ENCODE measurements at regions not wholly inside any gene's neighbourhood (a gene's known extent, or its start where the extent isn't known, plus 50 kb on each side); places are given as distances from the start of the nearest gene placed in this dataset.

DNA sequence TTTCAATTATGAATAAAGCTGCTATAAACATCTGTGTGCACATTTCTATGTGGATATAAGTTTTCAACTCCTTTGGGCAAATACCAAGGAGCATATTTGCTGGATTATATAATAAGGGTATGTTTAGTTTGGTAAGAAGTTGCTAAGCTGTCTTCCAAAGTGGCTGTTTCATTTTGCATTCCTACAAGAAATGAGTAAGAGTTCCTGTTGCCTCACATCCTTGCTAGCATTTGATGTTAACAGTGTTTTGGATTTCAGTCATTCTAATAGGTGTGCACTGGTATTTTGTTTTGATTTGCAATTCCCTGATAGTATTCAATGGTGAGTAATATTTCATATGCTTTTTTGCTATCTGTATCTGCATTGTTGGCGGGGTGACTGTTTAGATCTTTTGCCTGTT lies 120.7 kb upstream of the MDFIC2 start:
- TF ChIP-seq MYC (IDR thresholded peaks at IDR 0.05; ENCODE audit: low read depth, low read length): no peak
- TF ChIP-seq, protein P1, sequence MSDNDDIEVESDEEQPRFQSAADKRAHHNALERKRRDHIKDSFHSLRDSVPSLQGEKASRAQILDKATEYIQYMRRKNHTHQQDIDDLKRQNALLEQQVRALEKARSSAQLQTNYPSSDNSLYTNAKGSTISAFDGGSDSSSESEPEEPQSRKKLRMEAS (IDR thresholded peaks at IDR 0.05; ENCODE audit: low read depth, low read length): no peak
- TF ChIP-seq POLR2A (IDR thresholded peaks at IDR 0.05; ENCODE audit: extremely low read depth, insufficient read length): no peak
- TF ChIP-seq, protein P2, sequence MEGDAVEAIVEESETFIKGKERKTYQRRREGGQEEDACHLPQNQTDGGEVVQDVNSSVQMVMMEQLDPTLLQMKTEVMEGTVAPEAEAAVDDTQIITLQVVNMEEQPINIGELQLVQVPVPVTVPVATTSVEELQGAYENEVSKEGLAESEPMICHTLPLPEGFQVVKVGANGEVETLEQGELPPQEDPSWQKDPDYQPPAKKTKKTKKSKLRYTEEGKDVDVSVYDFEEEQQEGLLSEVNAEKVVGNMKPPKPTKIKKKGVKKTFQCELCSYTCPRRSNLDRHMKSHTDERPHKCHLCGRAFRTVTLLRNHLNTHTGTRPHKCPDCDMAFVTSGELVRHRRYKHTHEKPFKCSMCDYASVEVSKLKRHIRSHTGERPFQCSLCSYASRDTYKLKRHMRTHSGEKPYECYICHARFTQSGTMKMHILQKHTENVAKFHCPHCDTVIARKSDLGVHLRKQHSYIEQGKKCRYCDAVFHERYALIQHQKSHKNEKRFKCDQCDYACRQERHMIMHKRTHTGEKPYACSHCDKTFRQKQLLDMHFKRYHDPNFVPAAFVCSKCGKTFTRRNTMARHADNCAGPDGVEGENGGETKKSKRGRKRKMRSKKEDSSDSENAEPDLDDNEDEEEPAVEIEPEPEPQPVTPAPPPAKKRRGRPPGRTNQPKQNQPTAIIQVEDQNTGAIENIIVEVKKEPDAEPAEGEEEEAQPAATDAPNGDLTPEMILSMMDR (IDR thresholded peaks at IDR 0.05; ENCODE audit: low read depth, low read length): no peak
- no peak for DNase-seq (ENCODE audit: low read depth)
- H3K4me3 ChIP-seq (ENCODE audit: low read depth, low read length): no peak overlapping the region

DNA sequence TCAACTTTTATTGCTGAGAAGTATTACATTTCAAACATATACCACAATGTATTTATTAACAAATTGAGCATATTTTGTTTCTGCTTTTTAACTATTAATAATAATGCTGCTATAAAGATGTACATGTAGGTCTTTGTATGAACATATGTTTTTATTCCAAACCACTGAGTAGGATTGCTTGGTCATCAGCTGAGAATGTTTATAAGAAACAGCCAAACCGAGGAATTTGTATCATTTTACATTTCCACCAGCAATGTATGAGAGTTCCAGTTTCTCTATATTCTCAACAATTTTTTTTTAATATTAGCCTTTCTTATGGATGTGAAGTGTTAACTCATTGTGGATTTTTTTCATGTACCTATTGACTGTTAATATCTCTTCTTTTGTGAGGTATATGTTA lies 119.5 kb upstream of the MDFIC2 start:
- no peak overlapping the region for H3K4me3 ChIP-seq (ENCODE audit: low read depth, low read length)
- TF ChIP-seq, protein P1 (IDR thresholded peaks at IDR 0.05; ENCODE audit: low read depth, low read length): no peak
- TF ChIP-seq POLR2A (IDR thresholded peaks at IDR 0.05; ENCODE audit: extremely low read depth, insufficient read length) (no peak), MYC (IDR thresholded peaks at IDR 0.05; ENCODE audit: low read depth, low read length) (no peak)
- TF ChIP-seq, protein P2 (IDR thresholded peaks at IDR 0.05; ENCODE audit: low read depth, low read length): no peak
- DNase-seq (ENCODE audit: low read depth): no peak

DNA sequence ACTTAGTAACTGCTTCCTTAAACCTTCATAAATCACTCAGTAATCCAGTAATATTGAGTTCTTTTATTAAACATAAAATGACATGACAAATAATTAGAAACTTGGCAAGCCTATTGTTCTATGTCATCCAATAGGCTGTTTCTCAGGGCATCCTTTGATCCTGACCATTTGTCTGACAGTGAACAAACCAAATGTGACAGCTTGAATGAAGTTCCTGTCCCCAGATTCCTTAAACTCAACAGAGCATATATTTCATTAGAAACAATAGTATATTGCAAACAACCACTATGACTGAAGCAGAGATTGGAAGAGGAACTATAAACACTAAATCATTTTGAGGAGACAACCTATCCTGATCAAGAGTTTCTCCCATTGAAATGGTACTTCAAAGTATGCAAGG lies 113.6 kb upstream of the MDFIC2 start:
- H3K4me3 ChIP-seq (ENCODE audit: low read depth, low read length): no peak overlapping the region
- TF ChIP-seq, protein P1 (IDR thresholded peaks at IDR 0.05; ENCODE audit: low read depth, low read length): no peak
- no peak for TF ChIP-seq MYC (IDR thresholded peaks at IDR 0.05; ENCODE audit: low read depth, low read length)
- no peak for TF ChIP-seq POLR2A (IDR thresholded peaks at IDR 0.05; ENCODE audit: extremely low read depth, insufficient read length)
- TF ChIP-seq, protein P2 (IDR thresholded peaks at IDR 0.05; ENCODE audit: low read depth, low read length): no peak
- no peak for DNase-seq (ENCODE audit: low read depth)

DNA sequence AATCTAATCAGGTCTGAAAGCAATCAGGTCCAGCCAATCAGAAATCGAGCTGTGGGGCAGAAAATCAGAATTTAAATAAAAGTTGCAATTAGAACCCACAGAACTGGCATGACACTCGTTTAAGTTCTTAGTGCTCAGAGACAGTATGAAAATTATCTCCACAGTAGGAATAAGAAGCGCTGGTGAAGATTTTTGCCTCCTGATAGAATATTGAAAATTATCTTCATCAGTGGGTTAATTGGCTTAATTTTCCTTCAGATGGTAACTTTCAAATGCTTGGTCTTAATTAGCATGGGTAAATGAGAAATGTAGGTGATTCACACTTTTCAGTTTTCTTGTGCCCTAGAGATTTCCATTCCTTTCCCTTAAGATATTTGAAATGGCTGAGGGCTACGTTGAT lies 109.1 kb upstream of the MDFIC2 start:
- no peak overlapping the region for H3K4me3 ChIP-seq (ENCODE audit: low read depth, low read length)
- TF ChIP-seq, protein P2 (IDR thresholded peaks at IDR 0.05; ENCODE audit: low read depth, low read length): no peak
- TF ChIP-seq MYC (IDR thresholded peaks at IDR 0.05; ENCODE audit: low read depth, low read length) (no peak), POLR2A (IDR thresholded peaks at IDR 0.05; ENCODE audit: extremely low read depth, insufficient read length) (no peak)
- TF ChIP-seq, protein P1 (IDR thresholded peaks at IDR 0.05; ENCODE audit: low read depth, low read length): no peak
- no peak for DNase-seq (ENCODE audit: low read depth)

DNA sequence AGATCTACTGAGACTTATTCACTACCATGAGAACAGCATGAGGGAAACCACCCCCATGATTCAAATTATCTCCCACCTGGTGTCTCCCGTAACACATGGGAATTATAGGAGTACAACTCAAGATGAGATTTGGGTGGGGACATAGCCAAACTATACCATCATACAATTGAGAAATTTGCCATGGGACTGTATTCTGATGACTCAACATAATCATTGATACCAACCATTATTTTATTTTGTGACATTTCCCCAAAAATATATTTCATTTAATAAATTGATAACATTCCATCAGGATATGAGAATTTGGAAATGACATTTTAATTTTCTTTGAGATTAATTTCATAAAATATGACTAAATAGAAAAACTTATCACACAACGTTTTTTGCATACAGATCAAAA lies 96.6 kb upstream of the MDFIC2 start:
- DNase-seq (ENCODE audit: low read depth): no peak
- TF ChIP-seq, protein P1 (IDR thresholded peaks at IDR 0.05; ENCODE audit: low read depth, low read length): no peak
- TF ChIP-seq MYC (IDR thresholded peaks at IDR 0.05; ENCODE audit: low read depth, low read length): no peak
- no peak for TF ChIP-seq POLR2A (IDR thresholded peaks at IDR 0.05; ENCODE audit: extremely low read depth, insufficient read length)
- TF ChIP-seq, protein P2 (IDR thresholded peaks at IDR 0.05; ENCODE audit: low read depth, low read length): no peak
- no peak overlapping the region for H3K4me3 ChIP-seq (ENCODE audit: low read depth, low read length)

DNA sequence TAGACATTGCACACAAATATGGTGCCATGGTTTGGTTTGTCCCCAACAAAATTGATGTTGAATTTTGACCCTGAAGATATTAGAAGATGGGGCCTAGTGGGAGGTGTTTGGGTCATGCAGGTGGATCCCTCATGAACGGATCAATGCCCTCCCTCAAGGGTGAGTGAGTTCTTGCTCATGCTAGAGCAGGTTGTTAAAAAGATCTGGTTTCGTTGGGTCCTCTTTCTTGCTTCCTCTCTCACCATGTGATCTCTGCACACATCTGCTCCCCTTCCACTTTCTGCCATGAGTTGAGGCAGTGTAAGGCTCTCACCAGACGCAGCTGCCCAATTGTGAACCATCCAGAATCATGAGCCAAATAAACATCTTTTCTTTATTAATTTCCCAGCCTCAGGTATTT lies 87.8 kb upstream of the MDFIC2 start:
- TF ChIP-seq, protein P1 (IDR thresholded peaks at IDR 0.05; ENCODE audit: low read depth, low read length): no peak
- TF ChIP-seq MYC (IDR thresholded peaks at IDR 0.05; ENCODE audit: low read depth, low read length) (no peak), POLR2A (IDR thresholded peaks at IDR 0.05; ENCODE audit: extremely low read depth, insufficient read length) (no peak)
- TF ChIP-seq, protein P2 (IDR thresholded peaks at IDR 0.05; ENCODE audit: low read depth, low read length): no peak
- no peak for DNase-seq (ENCODE audit: low read depth)
- no peak overlapping the region for H3K4me3 ChIP-seq (ENCODE audit: low read depth, low read length)

All from NB4 (cell line).